Activated CD8-positive, alpha-beta memory T cell treated with anti-CD3 and anti-CD28 coated beads for 36 hours (primary cell): ENCODE measurements at regions not wholly inside any gene's neighbourhood (a gene's known extent, or its start where the extent isn't known, plus 50 kb on each side); places are given as distances from the start of the nearest gene placed in this dataset.
"Not testable (repeated sequence)": the region's sequence is repeated elsewhere in the genome, so short reads cannot be mapped to it uniquely, and the experiment has no call there.

Experiments
- CTCF ChIA-PET: fragments of 350-600 bp; sonication (Branson Sonifier 250); formaldehyde crosslinking; loops from one replicate; lab custom pipeline; 2021; ENCODE audit warnings: antibody characterized with exemption; lab: Charles Lee
- POLR2A ChIA-PET: fragments of 350-600 bp; sonication (Branson Sonifier 250); formaldehyde crosslinking; loops from one replicate; lab custom pipeline; 2021; ENCODE audit warnings: antibody characterized with exemption; lab: Charles Lee

DNA sequence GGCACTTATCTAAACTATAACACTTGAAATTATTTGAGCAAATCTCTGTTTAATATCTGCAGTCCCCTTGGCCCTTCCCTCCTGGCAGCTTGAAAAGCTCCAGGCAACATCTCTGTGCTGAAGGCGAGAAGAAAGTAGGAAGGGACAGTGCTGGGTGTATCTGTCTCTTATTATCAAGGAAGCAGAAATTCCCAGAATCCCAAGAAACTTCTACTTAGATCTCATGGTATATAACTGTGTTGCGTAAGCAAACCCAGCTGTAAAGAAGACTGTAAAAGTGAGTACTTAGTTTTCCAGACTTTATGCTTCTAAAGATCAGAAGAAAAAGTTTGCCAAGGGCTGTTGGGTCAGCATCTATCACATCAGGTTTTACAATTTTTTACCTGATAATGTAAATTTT is 1869.8 kb downstream of the MAT2B start:
- ChIA-PET CTCF (no interaction called here), POLR2A (no interaction called here)

DNA sequence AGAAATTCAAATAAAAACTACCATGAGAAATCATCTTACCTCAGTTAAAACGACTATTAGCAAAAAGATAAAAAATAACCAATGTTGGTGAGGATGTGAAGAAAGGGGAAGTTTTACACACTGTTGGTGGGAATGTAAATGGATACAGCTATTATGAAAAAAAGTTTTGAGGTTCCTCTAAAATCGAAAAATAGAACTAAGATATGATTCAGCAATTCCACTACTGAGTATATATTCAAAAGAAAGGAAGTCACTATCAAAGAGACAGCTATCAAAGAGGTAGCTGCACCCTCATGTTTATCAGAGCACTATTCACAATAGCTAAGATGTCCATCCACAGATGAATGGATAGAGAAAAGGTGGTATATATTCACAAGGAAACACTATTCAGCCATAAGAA is 1888.4 kb downstream of the MAT2B start:
- ChIA-PET POLR2A (no interaction called here), CTCF (no interaction called here)

DNA sequence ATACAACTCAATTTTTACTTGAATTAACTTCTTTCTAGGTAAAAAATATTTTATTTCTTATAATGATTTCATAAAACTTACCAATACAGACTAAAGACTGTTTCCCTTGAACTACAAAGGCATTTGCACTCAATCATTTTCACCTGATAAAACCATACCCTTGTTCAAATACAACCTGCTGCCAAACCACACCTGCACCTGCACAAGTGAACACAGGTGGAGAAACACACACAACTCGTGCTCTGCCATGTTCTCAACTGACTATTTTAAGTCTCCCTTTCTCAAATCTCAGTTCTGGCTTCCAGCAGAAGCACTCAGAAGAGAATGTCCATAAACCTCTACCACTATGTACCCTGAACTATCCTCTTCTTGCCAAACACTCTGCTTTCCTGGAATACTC is 1892.1 kb downstream of the MAT2B start:
- CTCF ChIA-PET: no interaction called here
- POLR2A ChIA-PET: no interaction called here

DNA sequence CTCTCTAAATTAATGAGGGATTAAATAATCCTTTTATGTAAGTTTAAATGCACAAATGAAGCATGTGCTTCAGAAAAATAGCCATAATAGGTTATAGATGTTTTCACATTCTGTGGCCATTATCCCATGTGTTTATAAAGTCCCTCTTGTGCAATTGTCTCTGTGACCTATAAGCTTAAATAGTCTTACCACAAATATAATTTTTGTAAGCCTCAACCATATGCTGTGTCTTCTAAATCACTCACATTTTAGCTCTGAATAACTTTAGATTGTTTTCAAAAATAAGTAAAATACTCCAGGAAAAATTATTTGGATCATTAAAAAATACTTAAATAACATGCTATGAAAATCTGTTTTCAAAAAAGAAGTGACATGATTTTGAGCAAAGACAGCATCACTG is 1894.7 kb downstream of the MAT2B start:
- ChIA-PET POLR2A (no interaction called here), CTCF (no interaction called here)

DNA sequence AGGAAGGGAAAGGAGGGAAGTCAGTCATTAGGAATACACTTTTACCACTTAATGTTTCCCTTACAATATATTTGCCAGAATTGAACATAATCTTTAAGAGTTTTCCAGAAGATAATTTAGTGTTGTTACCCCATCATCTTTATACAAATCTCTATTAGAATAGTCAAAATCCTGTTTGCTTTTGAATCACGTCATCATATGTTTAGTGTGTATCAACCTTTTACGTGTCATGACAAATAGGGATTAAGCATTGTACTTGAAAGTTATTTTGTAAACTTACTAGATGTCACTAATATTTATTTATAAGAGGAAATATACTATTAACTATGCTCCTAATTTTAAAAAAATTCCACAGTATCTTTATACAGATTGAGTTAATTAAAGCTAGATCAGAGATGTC is 1899.5 kb downstream of the MAT2B start:
- ChIA-PET CTCF (no interaction called here), POLR2A (no interaction called here)

DNA sequence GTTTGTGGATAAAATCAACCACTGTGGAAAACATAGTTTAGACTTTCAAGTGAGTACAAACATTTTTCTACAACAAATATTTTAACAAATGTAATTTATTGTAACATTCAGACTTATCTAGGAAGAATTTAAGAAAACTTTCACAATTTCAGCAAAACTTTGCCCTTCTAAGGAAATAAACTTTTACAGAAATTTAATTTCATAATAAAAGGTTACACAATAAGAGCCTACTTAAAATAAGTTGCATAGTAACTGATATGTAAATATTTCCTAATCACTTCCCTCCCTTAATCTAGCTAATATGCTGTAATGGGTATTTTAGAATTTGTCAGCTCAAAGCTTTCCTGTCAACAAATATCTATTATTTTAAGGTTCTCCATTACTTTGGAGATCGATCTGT is 1899.9 kb downstream of the MAT2B start:
- POLR2A ChIA-PET: no interaction called here

DNA sequence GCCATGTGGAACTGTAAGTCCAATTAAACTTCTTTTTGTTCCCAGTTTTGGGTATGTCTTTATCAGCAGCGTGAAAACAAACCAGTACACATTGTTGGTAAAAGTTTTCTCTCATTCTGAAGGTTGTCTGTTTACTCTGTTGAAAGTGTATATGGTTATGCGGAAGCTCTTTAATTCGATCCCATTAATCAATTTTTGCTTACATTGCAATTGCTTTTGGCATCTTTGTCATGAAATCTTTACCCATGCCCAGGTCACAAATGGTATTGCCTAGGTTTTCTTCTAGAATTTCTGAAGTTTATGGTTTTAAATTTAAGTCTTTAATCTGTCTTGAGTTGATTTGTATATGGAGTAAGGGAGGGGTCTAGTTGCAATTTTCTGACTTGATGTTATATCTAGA is 1901.9 kb downstream of the MAT2B start:
- CTCF ChIA-PET: no interaction called here
- POLR2A ChIA-PET: no interaction called here

More for the DNA sequence above, 1899.9 kb downstream of the MAT2B start:
- CTCF ChIA-PET: no interaction called here

DNA sequence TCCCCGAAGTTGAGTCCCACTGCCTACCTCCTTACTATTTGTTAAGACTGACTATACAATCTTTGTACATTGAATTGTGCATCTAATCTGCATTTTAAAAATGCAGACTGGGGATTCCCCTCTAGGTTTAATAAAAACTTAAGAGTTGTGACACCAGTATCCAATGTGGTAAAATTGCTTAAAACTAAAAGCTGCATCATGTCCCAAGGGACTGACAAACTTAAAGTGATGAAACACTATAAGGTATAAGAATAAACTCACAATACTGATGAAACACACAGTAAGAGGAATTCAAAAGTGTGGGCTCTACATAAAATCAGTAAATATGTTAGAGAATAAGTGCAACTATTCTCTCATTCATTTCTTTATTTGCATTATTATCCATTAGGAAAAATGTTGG is 1905.1 kb downstream of the MAT2B start:
- POLR2A ChIA-PET: no interaction called here
- CTCF ChIA-PET: no interaction called here

DNA sequence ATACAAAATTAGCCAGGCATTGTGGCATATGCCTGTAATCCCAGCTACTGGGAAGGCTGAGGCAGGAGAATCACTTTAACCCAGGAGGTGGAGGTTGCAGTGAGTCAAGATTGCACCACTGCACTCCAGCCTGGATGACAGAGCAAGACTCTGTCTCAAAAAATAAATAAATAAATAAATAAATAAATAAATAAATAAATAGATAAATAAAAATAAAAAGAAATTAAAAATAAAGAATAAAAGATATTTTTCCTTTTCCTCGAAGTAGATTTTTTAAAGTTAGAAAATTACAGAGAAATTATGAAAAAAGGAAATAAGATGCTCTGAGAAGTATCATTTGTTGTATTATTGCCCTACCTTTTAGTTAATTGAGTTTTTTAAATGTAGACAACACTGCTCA is 1906.1 kb downstream of the MAT2B start:
- CTCF ChIA-PET, POLR2A ChIA-PET: not testable (repeated sequence)

DNA sequence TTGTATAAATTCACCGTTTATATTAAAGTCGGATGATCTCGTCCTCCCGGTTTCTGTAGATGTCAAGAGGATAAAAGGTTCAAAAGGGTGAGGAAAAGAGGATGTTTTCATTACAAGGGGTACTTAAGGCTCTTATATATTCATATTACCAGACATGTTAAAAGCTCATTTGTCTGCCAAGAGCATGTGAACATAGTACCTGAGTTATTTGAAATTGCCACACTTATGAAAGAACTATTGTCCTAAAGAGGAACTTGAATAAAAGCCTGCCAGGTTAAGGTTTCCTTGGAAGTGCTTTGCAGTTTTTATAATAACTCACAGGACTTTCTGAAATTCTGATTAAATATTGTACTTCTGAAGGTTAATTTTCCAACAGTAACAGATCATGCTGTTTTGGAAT is 1915.1 kb downstream of the MAT2B start:
- POLR2A ChIA-PET: no interaction called here
- CTCF ChIA-PET: no interaction called here

DNA sequence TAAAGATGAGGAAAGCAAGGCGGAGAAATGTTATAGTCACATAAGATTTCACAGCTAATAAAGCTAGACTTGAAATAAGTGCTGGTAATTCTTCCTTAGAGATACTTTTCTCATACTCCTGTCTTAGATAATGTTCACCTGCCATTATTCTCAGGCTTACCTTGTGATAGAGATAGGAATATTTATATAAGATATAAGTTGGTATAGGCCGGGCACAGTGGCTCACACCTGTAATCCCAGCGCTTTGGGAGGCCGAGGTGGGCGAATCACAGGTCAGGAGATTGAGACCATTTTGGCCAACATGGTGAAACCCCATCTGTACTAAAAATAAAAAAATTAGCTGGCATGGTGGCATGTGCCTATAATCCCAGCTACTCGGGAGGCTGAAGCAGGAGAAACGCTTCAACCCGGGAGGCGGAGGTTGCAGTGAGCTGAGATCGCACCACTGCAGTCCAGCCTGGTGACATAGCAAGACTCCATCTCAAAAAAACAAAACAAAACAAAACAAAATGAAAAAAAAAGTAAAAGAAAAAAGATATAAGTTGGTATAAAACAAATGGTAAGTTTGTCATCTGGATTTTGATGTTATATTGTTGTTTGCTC is 1918.4 kb downstream of the MAT2B start:
- ChIA-PET POLR2A (no interaction called here), CTCF (no interaction called here)

DNA sequence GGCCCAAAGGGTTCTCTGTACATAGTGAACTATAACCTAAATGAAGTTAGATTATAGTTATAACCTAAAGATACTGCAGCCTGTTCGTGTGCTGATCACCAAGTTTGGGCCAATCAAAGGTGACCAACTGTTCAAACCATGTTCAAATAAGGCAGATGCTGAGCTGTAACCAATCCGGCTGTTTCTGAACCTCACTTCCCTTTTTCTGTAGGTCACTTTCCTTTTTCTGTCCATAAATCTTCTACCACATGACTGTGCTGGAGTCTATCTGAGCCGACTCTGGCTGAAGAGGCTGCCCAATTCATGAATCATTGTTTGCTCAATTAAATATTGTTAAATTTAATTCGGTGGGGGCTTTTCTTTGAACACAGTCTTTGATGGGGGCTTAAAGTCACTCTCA is 1920.2 kb downstream of the MAT2B start:
- CTCF ChIA-PET: no interaction called here
- POLR2A ChIA-PET: no interaction called here

DNA sequence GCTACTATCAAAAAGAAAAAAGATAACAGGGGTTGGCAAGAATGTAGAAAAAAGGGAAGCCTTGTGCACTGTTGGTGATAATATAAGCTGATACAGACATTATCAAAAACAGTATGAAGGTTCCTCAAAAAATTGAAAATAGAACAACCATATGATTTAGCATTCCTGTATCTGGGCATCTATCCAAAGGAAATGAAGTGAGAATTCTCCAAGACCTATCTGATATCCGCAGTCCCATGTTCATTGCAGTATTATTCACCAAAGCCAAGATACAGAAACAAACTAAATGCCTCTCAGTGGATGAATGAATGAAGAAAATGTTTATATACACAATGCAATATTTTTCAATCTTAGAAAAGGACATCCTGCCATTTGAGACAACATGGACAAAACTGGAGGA is 1943.3 kb downstream of the MAT2B start:
- ChIA-PET POLR2A (no interaction called here), CTCF (no interaction called here)

DNA sequence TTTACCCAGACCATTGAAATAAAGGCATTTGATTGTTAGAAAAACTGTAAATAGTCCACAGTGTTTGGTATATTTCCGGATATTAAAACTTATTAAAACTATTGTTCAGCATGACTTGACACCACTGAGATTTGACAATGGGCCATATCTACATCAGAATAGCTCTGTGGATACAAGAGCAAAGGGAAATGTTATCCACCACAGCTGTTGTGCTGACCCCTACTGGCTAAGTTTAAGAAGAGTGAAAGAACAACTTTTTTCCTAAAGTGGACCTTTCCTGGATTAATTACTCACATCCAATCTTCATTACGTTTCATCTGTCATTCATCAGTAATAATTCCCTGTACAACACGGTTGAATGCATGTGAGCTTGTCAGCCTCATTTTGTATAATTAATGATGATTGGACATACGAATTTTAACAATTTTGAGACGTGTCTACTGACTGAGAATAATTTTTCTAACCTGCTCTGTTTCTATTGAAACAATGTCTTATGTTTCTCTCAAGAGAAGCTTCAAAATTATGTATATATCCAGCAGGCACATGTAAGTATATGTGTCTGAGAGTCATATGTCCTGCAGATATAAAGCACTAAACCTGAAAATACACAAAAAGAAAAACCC is 1952.6 kb downstream of the MAT2B start:
- ChIA-PET CTCF (no interaction called here), POLR2A (no interaction called here)

DNA sequence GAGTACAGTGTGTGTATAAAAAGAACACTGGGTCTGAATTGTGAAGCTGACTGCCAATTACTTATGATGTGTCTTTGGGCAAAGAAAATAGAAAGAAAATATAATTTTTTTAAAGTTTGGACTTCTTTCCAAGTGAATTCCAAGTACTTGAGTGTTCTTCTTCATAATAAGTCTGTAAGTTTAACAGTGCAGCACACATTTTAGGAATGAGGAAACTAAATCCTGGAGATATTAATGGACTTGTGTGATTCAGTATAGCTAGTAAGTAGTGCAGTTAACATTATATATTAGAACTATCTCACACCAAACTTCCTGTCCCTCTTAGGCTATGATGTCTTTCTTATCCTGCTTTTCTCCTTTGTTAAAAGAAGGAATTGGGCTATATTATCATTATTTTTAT is 1953.8 kb downstream of the MAT2B start:
- ChIA-PET CTCF (no interaction called here), POLR2A (no interaction called here)

DNA sequence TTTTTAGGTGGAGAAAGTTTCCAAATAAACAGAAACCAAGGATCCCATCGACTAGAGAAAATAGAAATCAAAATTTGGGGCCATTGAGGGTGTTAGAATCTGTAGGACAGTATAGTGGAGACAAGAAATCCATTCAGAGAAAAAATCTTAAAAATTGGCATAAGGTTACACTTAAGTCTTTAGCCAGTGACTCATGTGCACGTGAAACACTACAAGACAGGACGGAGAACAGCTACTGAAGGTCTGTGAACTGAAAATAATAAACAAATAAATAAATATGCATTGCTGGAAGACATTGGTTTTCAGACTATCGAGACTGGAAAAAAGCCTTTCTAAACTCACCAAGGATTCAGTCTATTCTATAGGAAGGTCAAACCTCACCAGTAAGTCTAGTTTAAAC is 1955.5 kb downstream of the MAT2B start:
- POLR2A ChIA-PET: no interaction called here
- CTCF ChIA-PET: no interaction called here

DNA sequence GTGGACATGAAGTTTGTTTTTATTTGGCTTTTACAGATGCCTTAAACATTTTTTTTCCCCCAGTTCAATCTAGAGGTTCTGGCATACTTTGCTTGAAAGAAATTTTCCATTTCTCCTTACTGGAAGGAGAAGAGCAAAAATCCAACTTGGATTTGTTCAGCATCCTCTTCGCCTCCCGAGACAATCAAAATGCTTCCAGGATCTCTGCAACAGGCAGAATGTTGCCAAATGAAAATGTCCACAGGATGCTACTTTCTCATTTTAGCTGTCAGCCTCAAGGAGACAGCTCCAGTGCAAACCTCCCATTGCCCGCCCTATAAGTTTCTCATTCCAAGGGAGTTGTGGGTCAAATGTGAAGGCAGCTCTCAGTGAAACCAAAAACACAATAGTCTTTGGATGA is 1972.1 kb downstream of the MAT2B start:
- ChIA-PET CTCF (no interaction called here), POLR2A (no interaction called here)

DNA sequence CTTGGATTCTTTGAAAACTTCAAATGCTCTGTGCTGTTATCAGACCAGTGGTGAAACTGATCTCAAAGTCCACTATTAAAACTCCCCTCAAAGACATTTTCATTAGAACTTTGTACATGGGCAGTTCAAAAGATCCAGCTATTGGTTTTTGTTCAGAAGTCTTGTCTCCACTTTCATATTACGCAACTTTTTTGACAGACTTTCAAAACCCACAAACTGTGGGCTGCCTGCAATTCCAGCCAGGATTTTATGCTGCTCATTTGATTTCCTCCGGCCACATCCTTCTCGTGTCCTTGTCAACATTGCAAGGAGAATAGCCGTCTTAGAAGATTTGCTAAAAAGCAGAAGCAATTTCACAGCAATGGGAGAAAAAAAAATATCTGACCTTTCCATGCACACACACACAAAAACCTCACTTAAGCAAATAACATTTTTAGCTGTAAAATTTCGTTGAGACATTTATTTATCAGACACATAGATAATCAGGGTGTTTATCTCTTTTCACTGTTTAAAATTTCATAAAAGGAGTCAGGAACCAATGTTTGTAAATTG is 1990.5 kb downstream of the MAT2B start:
- CTCF ChIA-PET: no interaction called here
- POLR2A ChIA-PET: no interaction called here

DNA sequence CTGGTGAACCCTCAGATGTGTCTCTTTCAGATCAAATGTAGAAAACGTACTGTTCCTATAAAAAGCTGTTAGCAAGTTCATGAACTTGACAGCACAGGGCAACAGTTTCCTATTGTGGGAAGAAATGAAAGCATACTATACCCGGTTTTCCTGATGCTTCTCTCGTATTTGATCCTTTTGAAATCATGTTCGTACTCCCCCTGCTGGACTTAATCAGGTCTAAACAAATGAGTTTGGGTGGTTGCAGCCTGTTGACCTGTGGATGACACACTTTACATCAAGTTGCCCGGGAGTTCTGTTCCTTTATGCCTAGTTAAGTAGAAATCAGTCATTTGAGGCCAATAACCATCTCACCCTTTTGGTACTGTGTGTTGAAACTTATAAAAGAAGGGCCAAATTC is 1992.3 kb downstream of the MAT2B start:
- CTCF ChIA-PET: no interaction called here
- POLR2A ChIA-PET: no interaction called here

DNA sequence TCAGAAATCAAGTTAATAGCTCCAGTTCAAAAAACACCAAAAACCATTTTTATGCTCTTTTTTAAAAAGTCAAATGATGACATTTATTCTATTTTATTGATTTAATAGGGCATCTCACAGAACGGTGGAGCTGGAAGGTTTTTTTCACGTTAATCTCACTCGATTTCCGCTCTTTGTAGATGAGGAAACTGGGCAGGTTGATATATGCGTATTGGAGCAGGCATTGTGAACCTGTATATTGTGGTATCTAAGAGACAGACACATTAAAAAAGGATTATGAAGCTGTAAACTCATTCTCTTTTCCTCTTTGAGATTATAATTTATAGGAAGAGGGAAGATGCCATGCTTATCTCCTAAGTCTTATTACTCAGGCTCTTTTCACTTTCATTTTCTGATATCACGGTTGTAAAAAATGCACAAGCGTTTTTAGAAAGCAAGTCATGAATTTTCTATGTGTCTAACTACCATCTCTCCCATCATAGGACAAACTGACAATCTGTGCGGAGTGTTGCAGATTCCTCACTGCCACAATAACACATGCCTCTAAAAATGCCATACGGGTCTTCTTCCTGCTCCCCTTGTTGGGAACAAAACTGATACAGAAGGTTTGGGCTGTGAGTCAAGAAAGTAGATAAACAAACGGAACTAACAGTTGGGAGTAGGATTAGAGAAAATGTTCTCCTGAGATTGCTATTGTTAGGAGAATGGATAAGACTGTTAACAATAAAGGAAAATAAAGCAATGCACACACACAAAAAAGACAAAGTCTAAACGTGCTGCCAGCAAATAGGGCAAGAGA is 1997.7 kb downstream of the MAT2B start:
- CTCF ChIA-PET: no interaction called here
- POLR2A ChIA-PET: no interaction called here

DNA sequence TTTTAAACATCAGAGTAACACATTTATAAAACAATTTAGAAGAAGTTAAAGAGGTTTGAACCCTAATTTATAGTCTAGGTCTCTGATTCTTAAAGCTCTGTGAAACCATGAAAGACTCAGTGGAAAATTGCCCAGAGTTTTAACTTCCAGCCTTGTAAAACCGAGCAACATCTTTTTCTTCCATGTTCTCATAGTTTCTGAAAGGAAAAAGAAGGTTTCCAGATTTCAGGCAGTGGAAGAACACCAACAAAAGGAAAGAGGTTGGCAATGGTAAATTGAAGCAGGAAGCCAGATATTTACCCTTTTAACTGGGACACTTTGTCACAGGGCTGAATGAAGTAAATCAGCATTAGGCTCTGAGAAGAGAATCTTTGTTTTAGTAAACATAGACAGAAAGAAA is 1999.3 kb downstream of the MAT2B start:
- ChIA-PET POLR2A (no interaction called here), CTCF (no interaction called here)
